Raji (cell line): ENCODE measurements at regions not wholly inside any gene's neighbourhood (a gene's known extent, or its start where the extent isn't known, plus 50 kb on each side); places are given as distances from the start of the nearest gene placed in this dataset.

ENCODE experiments used
- POLR2A ChIP-seq: IDR thresholded peaks from 2 replicates; pipeline ENCODE4 v1.6.1; 2011; ENCODE audit warnings: low read depth, low read length, control low read depth; ENCODE audit not compliant: insufficient read depth

- no peak for TF ChIP-seq POLR2A
Measured at GRCh38 chr1:172957491-172957890, 93.2 kb downstream of the TNFSF18 start.

- TF ChIP-seq POLR2A, result no peak
Measured at GRCh38 chr1:172959571-172959970, 91.2 kb downstream of the TNFSF18 start.

GRCh38 chr1:172960019-172960418, 90.7 kb downstream of the TNFSF18 start:
- no peak for TF ChIP-seq POLR2A

- TF ChIP-seq POLR2A, result no peak
Measured at GRCh38 chr1:172960454-172961208, 90.1 kb downstream of the TNFSF18 start.

- no peak for TF ChIP-seq POLR2A
Measured at GRCh38 chr1:172964864-172965263, 85.9 kb downstream of the TNFSF18 start.

- no peak for TF ChIP-seq POLR2A
Measured at GRCh38 chr1:172966844-172967540, 83.7 kb downstream of the TNFSF18 start.

GRCh38 chr1:172967936-172968335, 82.8 kb downstream of the TNFSF18 start:
- TF ChIP-seq POLR2A, result no peak

GRCh38 chr1:172969611-172970010, 81.1 kb downstream of the TNFSF18 start:
- TF ChIP-seq POLR2A, result no peak

- TF ChIP-seq POLR2A, result no peak
Measured at GRCh38 chr1:172970186-172970585, 80.6 kb downstream of the TNFSF18 start.

- TF ChIP-seq POLR2A, result no peak
Measured at GRCh38 chr1:172971241-172971640, 79.5 kb downstream of the TNFSF18 start.

- no peak for TF ChIP-seq POLR2A
Measured at GRCh38 chr1:172972258-172972657, 78.5 kb downstream of the TNFSF18 start.

- no peak for TF ChIP-seq POLR2A
Measured at GRCh38 chr1:172973424-172973823, 77.3 kb downstream of the TNFSF18 start.

GRCh38 chr1:172976222-172977041, 74.3 kb downstream of the TNFSF18 start:
- no peak for TF ChIP-seq POLR2A

- no peak for TF ChIP-seq POLR2A
Measured at GRCh38 chr1:172977296-172978017, 73.3 kb downstream of the TNFSF18 start.

GRCh38 chr1:172978595-172978994, 72.1 kb downstream of the TNFSF18 start:
- no peak for TF ChIP-seq POLR2A
